ENCODE measurements at regions not wholly inside any gene's neighbourhood (a gene's known extent, or its start where the extent isn't known, plus 50 kb on each side); places are given as distances from the start of the nearest gene placed in this dataset.

GRCh38 chr22:47625013-47625385, 862.5 kb downstream of the TBC1D22A start:
- Histone ChIP-seq H4K20me1 (ENCODE audit: insufficient read depth) (no peaks in the 10 kb centered on the region), H3K27ac (ENCODE audit: low read depth, low read length) (no peak overlapping the region), H3K9me2 (ENCODE audit: insufficient read depth) (no peaks in the 10 kb centered on the region), H3K79me2 (ENCODE audit: insufficient read depth, low read length) (no peaks in the 10 kb centered on the region), H3K4me2 (ENCODE audit: low read length) (no peak overlapping the region), H3K36me3 (ENCODE audit: control insufficient read depth in 1 of 2, insufficient read depth in 2 of 2, low read length in 2 of 2) (no peaks in the 10 kb centered on the region), H2AFZ (ENCODE audit: low read depth, low read length, poor library complexity, severe bottlenecking) (no peak overlapping the region), H3K9me3 (ENCODE audit: control insufficient read depth in 1 of 2, insufficient read depth in 1 of 2, low read depth in 1 of 2, low read length in 2 of 2) (peaks cover 4 to 8% of the 10 kb centered on the region in 2 experiments; a peak in 1 of 4 replicates), H3K4me1 (ENCODE audit: control insufficient read depth in 1 of 2, insufficient read depth in 2 of 2, low read length in 2 of 2) (peaks cover 13 to 15% of the 10 kb centered on the region in 2 experiments), H3K27me3 (ENCODE audit: insufficient read depth, low read length) (no peaks in the 10 kb centered on the region), H3K9ac (ENCODE audit: low read length) (no peak overlapping the region), H3K4me3 (replicated peaks in 1 of 2; ENCODE audit: low read depth in 1 of 2, low read length in 2 of 2) (no peak overlapping the region)
- DNase-seq (ENCODE audit: low read depth, low spot score) (no peak), ATAC-seq (no peak)
- ChIA-PET RAD21 (ENCODE audit: low non-redundant PET in 1 of 2, low total read pairs in 2 of 2, uncharacterized antibody in 2 of 2, unreplicated experiment in 2 of 2) (no interaction called here), POLR2A (no interaction called here), CTCF (no interaction called here)
- no peak for TF ChIP-seq ELF1 (IDR thresholded peaks at IDR 0.05; ENCODE audit: borderline replicate concordance, low read depth)
- no peak for TF ChIP-seq POLR2A (IDR thresholded peaks at IDR 0.05; ENCODE audit: borderline replicate concordance, extremely low read depth, insufficient read depth, insufficient read length)
- no peak for TF ChIP-seq ZFX (IDR thresholded peaks at IDR 0.05)
- no peak for TF ChIP-seq JUND (IDR thresholded peaks at IDR 0.05)
- no peak for TF ChIP-seq ZNF274 (IDR thresholded peaks at IDR 0.05; ENCODE audit: low read depth, low read length)
- TF ChIP-seq SIN3A (IDR thresholded peaks at IDR 0.05; ENCODE audit: low read depth) = no peak
- no peak for TF ChIP-seq TCF7L2 (IDR thresholded peaks at IDR 0.05; ENCODE audit: borderline replicate concordance, extremely low read depth, insufficient read depth, insufficient read length)
- intact Hi-C loops (cut with micrococcal nuclease) = loop anchor here (5.0 kb wide), 2 partner anchors 212 to 867 kb away; no protein-coding TSS in a partner anchor
- no TSS peak for BruUV-seq (replicated peaks)

GRCh38 chr22:47624252-47625012, 862.0 kb downstream of the TBC1D22A start:
- intact Hi-C loops (cut with micrococcal nuclease) = loop anchor here (5.0 kb wide), 2 partner anchors 213 to 868 kb away; no protein-coding TSS in a partner anchor
- H3K27ac ChIP-seq (ENCODE audit: low read depth, low read length) = no peak overlapping the region
- H3K36me3 ChIP-seq (ENCODE audit: control insufficient read depth in 1 of 2, insufficient read depth in 2 of 2, low read length in 2 of 2) = no peaks in the 10 kb centered on the region
- no peak overlapping the region for H2AFZ ChIP-seq (ENCODE audit: low read depth, low read length, poor library complexity, severe bottlenecking)
- no TSS peak for BruUV-seq (replicated peaks)
- H3K79me2 ChIP-seq (ENCODE audit: insufficient read depth, low read length) = no peaks in the 10 kb centered on the region
- CTCF ChIA-PET = no interaction called here
- H3K4me3 ChIP-seq (replicated peaks in 1 of 2; ENCODE audit: low read depth in 1 of 2, low read length in 2 of 2) = no peak overlapping the region
- no peaks in the 10 kb centered on the region for H3K27me3 ChIP-seq (ENCODE audit: insufficient read depth, low read length)
- RAD21 ChIA-PET (ENCODE audit: low non-redundant PET in 1 of 2, low total read pairs in 2 of 2, uncharacterized antibody in 2 of 2, unreplicated experiment in 2 of 2) = no interaction called here
- no peak for DNase-seq (ENCODE audit: low read depth, low spot score)
- H4K20me1 ChIP-seq (ENCODE audit: insufficient read depth) = no peaks in the 10 kb centered on the region
- no peak for ATAC-seq
- peaks cover 4 to 8% of the 10 kb centered on the region in 2 experiments; a peak in 1 of 4 replicates for H3K9me3 ChIP-seq (ENCODE audit: control insufficient read depth in 1 of 2, insufficient read depth in 1 of 2, low read depth in 1 of 2, low read length in 2 of 2)
- no peak overlapping the region for H3K4me2 ChIP-seq (ENCODE audit: low read length)
- H3K9ac ChIP-seq (ENCODE audit: low read length) = no peak overlapping the region
- H3K4me1 ChIP-seq (ENCODE audit: control insufficient read depth in 1 of 2, insufficient read depth in 2 of 2, low read length in 2 of 2) = peaks cover 13 to 15% of the 10 kb centered on the region in 2 experiments
- POLR2A ChIA-PET = no interaction called here
- H3K9me2 ChIP-seq (ENCODE audit: insufficient read depth) = no peaks in the 10 kb centered on the region
- TF ChIP-seq POLR2A (IDR thresholded peaks at IDR 0.05; ENCODE audit: borderline replicate concordance, extremely low read depth, insufficient read depth, insufficient read length) (no peak), EZH2phosphoT487 (IDR thresholded peaks at IDR 0.05; ENCODE audit: borderline replicate concordance) (no peak), SP1 (IDR thresholded peaks at IDR 0.05; ENCODE audit: low read depth) (no peak), FOSL1 (IDR thresholded peaks at IDR 0.05; ENCODE audit: low read depth) (no peak), CEBPB (IDR thresholded peaks at IDR 0.05; ENCODE audit: low read depth) (no peak), TCF7L2 (IDR thresholded peaks at IDR 0.05; ENCODE audit: borderline replicate concordance, extremely low read depth, insufficient read depth, insufficient read length) (no peak), ATF3 (IDR thresholded peaks at IDR 0.05) (no peak), EGR1 (IDR thresholded peaks at IDR 0.05; ENCODE audit: low read depth) (no peak), MAX (IDR thresholded peaks at IDR 0.05) (no peak), ZBTB33 (IDR thresholded peaks at IDR 0.05; ENCODE audit: extremely low read depth, insufficient replicate concordance, low read length) (no peak), JUND (IDR thresholded peaks at IDR 0.05) (no peak), ZFX (IDR thresholded peaks at IDR 0.05) (no peak), POLR2AphosphoS5 (IDR thresholded peaks at IDR 0.05; ENCODE audit: low read depth, low read length) (no peak), ELF1 (IDR thresholded peaks at IDR 0.05; ENCODE audit: borderline replicate concordance, low read depth) (no peak), CBX3 (IDR thresholded peaks at IDR 0.05; ENCODE audit: low read depth) (no peak), EZH2 (IDR thresholded peaks at IDR 0.05) (no peak), SRF (IDR thresholded peaks at IDR 0.05; ENCODE audit: low read depth) (no peak)
